Right cardiac atrium (tissue), 5 donors: ENCODE measurements at regions not wholly inside any gene's neighbourhood (a gene's known extent, or its start where the extent isn't known, plus 50 kb on each side); places are given as distances from the start of the nearest gene placed in this dataset.
"Not testable (repeated sequence)": the region's sequence is repeated elsewhere in the genome, so short reads cannot be mapped to it uniquely, and the experiment has no call there.

Source experiments
- ATAC-seq, 2 donors: fragments of 200-7000 bp; cut with Tn5 transposase; one replicate each; pipeline versions ENCODE4 v1.8.0 to v1.9.1; 2020; ENCODE audit warnings: moderate library complexity in 2 of 2, mild to moderate bottlenecking in 1 of 2
- DNase-seq, 3 donors: peaks; one replicate each; pipeline ENCODE4 v3.0.0-alpha.2; 2020
- H3K27ac ChIP-seq: one replicate; pipeline ENCODE4 v1.5.1; 2013; ENCODE audit warnings: mild to moderate bottlenecking, low read length, control low read depth, moderate library complexity
- H3K27me3 ChIP-seq: one replicate; pipeline ENCODE4 v1.6.1; 2013; ENCODE audit not compliant: control insufficient read depth, insufficient read depth
- H3K4me1 ChIP-seq: one replicate; pipeline ENCODE4 v1.6.1; 2013; ENCODE audit warnings: low read length; ENCODE audit not compliant: control insufficient read depth, insufficient read depth
- H3K4me3 ChIP-seq: one replicate; pipeline ENCODE4 v1.5.1; 2013; ENCODE audit warnings: low read length, control low read depth
- H3K9me3 ChIP-seq: one replicate; pipeline ENCODE4 v1.6.1; 2013; ENCODE audit warnings: low read length; ENCODE audit not compliant: control insufficient read depth
- WGBS: extraction: QIAGEN DNeasy Blood & Tissue Kit; methylation state at CpG from one replicate; pipeline ENCODE4 v1.1.7; 2013; 5-methylcytosine and 5-hydroxymethylcytosine counted together
- intact Hi-C, 4 donors: fragments of 100-400 bp; cut with DNase I; formaldehyde crosslinking; loops; one replicate each; pipeline versions ENCODE4 v1.11.0 to v1.14.0; 2022 to 2023
- donor health status: healthy with polysubstance abuse.
- donor health status: DM: no; HTN: yes; CAD: no.
- donor health status: DM: no; HTN: no; CAD: no.
- donor health status: DM: no; HTN: yes; CAD: no; lungs with severe emphysema.
- donor health status: DM: yes; HTN: yes; CAD: no.

DNA sequence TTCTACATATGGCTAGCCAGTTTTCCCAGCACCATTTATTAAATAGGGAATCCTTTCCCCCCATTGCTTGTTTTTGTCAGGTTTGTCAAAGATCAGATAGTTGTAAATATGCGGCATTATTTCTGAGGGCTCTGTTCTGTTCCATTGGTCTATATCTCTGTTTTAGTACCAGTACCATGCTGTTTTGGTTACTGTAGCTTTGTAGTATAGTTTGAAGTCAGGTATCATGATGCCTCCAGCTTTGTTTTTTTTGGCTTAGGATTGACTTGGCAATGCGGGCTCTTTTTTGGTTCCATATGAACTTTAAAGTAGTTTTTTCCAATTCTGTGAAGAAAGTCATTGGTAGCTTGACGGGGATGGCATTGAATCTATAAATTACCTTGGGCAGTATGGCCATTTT, 60.0 kb upstream of the GPC3 start:
- H3K27ac ChIP-seq, intact Hi-C loops, H3K9me3 ChIP-seq, H3K27me3 ChIP-seq, H3K4me1 ChIP-seq, ATAC-seq, H3K4me3 ChIP-seq, DNase-seq: not testable (repeated sequence)
- 91% methylated on average over 2 of the region's 3 CpGs for WGBS

DNA sequence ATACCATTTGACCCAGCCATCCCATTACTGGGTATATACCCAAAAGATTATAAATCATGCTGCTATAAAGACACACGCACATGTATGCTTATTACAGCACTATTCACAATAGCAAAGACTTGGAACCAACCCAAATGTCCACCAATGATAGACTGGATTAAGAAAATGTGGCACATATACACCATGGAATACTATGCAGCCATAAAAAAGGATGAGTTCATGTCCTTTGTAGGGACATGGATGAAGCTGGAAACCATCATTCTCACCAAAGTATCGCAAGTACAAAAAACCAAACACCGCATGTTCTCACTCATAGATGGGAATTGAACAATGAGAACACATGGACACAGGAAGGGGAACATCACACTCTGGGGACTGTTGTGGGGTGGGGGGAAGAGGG, 81.7 kb upstream of the GPC3 start:
- H3K9me3 ChIP-seq, DNase-seq, ATAC-seq, H3K4me3 ChIP-seq, H3K27ac ChIP-seq, intact Hi-C loops, H3K27me3 ChIP-seq, H3K4me1 ChIP-seq: not testable (repeated sequence)
- 92% methylated on average over 3 of the region's 3 CpGs for WGBS

DNA sequence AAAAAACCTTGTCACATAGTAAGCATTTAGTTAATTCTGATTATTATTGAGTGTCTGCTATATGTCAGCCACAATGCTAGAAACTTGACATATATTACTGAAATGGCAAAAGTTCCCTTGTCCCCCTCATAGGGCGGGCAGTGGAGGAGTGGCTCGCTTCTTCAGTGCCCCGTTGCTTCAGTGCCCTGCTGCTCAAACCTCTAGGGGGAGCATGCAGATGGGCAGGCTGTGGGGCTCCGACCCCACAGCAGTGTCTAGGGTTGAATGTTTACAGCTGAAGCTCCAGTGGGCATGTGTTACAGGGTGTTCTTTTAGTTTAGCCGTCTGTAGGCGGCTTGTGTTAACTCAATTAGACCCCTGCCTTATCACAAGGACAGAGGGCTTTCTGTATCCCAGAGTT, 86.5 kb upstream of the GPC3 start:
- intact Hi-C loops, ATAC-seq: not testable (repeated sequence)

DNA sequence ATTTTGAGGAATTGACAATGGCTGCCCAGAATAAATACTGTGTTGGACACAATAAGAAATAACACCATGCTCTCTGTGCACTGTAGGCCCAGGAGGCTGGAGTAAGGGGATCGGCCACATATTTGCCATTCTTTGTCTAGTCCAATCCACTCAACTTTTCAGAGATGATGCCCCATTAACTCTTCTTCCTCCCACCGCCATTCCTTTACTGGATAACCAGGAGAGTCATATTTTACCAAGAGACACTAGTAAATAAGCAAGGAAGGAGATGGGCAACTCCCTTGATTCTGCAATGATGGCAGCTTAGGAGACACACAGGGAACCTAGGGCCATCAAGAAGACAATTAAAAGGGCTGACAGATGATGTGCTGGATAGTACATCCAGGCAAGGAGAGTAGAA, 87.9 kb upstream of the GPC3 start:
- intact Hi-C loops: no loop called here
- WGBS: 85% methylated on average over 2 of the region's 2 CpGs
- Histone ChIP-seq H3K27me3 (no peaks in the 10 kb centered on the region), H3K27ac (no peak overlapping the region), H3K4me1 (no peaks in the 10 kb centered on the region), H3K4me3 (no peak overlapping the region), H3K9me3 (no peaks in the 10 kb centered on the region)
- ATAC-seq (no peak), DNase-seq (no peak)

More for the DNA sequence above, 86.5 kb upstream of the GPC3 start:
- not testable (repeated sequence) for DNase-seq, H3K27me3 ChIP-seq, H3K4me1 ChIP-seq, H3K4me3 ChIP-seq, H3K9me3 ChIP-seq, H3K27ac ChIP-seq
- 65% methylated on average over 6 of the region's 6 CpGs for WGBS

DNA sequence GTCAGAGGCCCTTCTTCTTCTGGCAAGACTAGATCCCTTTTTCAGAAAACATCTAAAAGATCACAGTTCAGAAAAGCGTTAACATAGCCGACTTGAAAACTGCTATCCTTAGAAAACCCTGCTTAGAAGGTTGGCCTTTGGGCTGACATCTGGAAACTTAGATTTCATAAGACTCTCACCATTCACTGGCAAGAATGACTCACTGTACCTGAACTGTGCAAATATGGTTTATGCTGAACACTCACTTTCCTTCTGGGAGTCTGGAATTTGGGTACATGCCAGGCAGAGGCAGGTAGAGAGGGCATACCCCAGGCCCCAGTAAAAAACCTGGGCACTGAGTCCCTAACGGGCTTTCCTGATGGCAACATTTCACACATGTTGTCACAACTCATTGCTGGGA, 88.8 kb upstream of the GPC3 start:
- H3K27me3 ChIP-seq: no peaks in the 10 kb centered on the region
- no peaks in the 10 kb centered on the region for H3K4me1 ChIP-seq
- no peak overlapping the region for H3K4me3 ChIP-seq
- WGBS: 85% methylated on average over 3 of the region's 3 CpGs
- ATAC-seq (no peak), DNase-seq (no peak)
- H3K27ac ChIP-seq: no peak overlapping the region
- intact Hi-C loops: no loop called here
- H3K9me3 ChIP-seq: no peaks in the 10 kb centered on the region

DNA sequence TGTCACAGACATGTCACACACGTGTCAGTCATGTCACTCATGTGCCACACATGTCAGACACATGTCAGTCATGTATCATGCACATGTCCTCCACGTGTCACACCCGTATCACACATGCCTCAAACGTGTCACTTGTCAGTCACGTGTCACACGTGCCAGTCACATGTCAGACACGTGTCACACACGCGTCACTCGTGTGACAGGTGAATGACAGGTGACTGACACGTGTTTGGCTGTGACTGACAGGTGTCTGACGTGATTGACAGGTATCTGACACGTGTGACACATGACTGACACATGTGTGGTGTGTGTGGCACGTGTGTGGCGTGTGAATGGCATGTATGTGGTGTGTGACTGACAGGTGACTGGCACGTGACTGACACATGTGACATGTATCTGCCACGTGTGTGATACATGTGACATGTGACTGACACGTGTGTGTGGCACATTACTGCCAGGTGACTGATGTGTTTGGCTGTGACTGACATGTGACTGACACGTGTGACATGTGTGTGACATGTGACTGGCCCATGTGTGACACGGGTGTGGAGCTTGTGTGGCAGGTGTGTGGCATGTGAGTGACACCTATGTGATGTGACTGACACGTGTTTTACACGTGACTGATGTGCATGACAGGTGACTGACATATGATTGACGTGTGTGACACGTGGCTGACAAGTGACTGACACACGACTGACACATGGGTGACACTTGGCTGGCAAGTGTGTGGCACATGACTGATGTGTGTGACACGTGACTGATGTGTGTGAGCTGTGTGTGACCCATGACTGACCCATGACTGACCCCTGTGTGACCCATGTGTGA, 90.7 kb upstream of the GPC3 start:
- H3K4me3 ChIP-seq: no peak overlapping the region
- no peaks in the 10 kb centered on the region for H3K9me3 ChIP-seq
- no peaks in the 10 kb centered on the region for H3K4me1 ChIP-seq
- H3K27ac ChIP-seq: no peak overlapping the region
- 91% methylated on average over 26 of the region's 26 CpGs for WGBS
- intact Hi-C loops: no loop called here
- no peak for ATAC-seq
- no peaks in the 10 kb centered on the region for H3K27me3 ChIP-seq
- DNase-seq: peak in 1 of 3 donors; percentile 26

DNA sequence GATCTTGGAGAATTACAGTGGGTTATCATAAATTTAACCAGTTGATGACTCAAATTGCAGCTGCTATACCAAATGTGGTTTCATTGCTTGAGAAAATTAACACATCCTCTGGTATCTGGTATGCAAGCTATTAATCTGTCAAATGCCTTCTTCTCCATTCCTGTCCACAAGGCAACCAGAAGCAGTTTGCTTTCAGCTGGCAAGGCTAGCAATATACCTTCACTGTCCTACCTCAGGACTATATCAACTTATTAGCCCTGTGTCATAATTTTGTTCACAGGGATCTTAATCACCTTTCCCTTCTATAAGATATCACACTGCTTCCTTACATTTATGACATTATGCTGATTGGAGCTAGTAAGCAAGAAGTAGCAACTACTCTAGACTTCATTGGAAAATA, 110.0 kb upstream of the GPC3 start:
- no peaks in the 10 kb centered on the region for H3K4me1 ChIP-seq
- DNase-seq (no peak), ATAC-seq (no peak)
- H3K27ac ChIP-seq: no peak overlapping the region
- H3K4me3 ChIP-seq: no peak overlapping the region
- no peaks in the 10 kb centered on the region for H3K9me3 ChIP-seq
- intact Hi-C loops: no loop called here
- H3K27me3 ChIP-seq: no peaks in the 10 kb centered on the region

DNA sequence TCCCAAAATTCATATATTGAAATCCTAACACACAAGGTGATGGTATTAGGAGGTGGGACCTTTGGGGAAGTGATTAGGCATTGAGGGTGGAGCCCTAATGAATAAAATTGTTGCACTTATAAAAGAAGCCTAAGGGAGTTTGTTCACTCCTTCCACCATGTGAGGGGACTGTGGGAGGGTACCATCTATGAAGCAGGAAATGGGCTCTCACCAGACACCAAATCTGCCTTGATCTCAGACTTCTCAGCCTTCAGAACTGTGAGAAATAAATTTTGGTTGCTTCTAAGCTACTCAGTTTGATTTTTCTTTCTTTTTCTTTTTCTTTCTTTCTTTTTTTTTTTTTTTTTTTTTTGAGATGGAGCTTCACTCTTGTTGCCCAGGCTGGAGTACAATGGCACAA, 116.2 kb upstream of the GPC3 start:
- ATAC-seq (no peak), DNase-seq (no peak)
- no peak overlapping the region for H3K27ac ChIP-seq
- H3K27me3 ChIP-seq: no peaks in the 10 kb centered on the region
- no peaks in the 10 kb centered on the region for H3K9me3 ChIP-seq
- H3K4me3 ChIP-seq: no peak overlapping the region
- intact Hi-C loops: no loop called here
- no peaks in the 10 kb centered on the region for H3K4me1 ChIP-seq

DNA sequence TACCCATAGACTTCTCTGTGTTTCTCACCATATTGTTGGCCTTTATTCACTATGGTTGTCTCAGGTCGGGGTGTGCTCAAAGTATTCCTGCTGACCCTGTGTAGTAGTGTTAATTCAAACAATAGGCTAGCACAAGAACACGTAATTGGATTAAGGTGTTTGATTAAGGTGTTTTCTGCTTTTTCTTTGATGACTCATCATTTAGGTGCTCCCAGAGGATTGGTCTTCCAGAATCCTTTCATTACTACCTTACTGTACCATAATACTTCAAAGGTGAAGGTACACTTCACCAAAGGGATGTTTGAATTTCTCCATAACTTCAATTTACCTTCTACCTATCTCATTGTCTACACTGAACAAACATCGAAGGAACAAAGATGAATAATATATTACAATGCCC, 121.7 kb upstream of the CCDC160 start:
- H3K27me3 ChIP-seq: no peaks in the 10 kb centered on the region
- no peak overlapping the region for H3K4me3 ChIP-seq
- no peak overlapping the region for H3K27ac ChIP-seq
- no peak for ATAC-seq
- no peaks in the 10 kb centered on the region for H3K9me3 ChIP-seq
- no peaks in the 10 kb centered on the region for H3K4me1 ChIP-seq
- intact Hi-C loops: no loop called here
- no peak for DNase-seq
- WGBS: 93% methylated on average over 3 of the region's 3 CpGs

DNA sequence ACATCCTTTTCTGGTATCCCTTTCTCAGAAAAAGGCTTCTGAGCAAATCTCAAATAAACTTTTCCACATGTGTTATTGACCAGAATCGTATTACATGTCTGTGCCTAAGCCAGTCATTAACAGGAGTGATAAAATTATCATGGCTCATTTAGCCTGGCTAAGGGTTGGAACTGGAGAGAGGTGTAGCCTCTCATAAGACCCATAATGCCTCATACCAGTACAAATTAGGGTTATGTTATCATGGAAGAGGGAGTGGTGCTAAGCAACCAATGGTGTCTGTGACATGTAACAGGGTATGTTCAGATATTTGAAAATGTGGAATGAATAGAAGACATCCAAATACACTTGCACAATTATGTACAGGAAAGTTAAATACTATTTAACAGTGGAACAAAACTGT, 99.6 kb upstream of the CCDC160 start:
- H3K27me3 ChIP-seq: no peaks in the 10 kb centered on the region
- WGBS: 70% methylated on average over 1 of the region's 1 CpG

DNA sequence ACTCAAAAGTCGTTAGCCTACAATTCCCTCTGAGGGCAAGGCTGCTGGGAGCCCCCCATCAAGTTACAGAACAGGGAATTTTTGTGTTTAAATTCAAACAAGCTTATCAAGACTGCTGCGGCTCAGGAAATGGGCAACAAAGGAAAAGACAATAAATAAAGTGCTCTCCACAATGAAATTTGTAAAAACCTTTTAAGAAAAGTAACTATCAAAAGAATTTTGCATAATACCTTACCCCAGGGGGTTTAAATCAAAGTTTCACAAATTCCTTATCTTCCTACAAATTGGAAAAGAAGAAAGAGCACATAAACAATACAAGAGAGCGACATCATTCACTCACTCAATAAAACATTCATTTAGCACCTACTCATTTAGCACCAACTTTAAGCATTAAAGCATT, 97.9 kb upstream of the CCDC160 start:
- ATAC-seq: no peak
- WGBS: 54% methylated on average over 3 of the region's 3 CpGs
- H3K27ac ChIP-seq: no peak overlapping the region
- intact Hi-C loops: no loop called here
- no peak overlapping the region for H3K4me3 ChIP-seq
- no peaks in the 10 kb centered on the region for H3K9me3 ChIP-seq
- DNase-seq: no peak
- no peaks in the 10 kb centered on the region for H3K27me3 ChIP-seq
- no peaks in the 10 kb centered on the region for H3K4me1 ChIP-seq

More for the DNA sequence above, 99.6 kb upstream of the CCDC160 start:
- Histone ChIP-seq H3K9me3 (no peaks in the 10 kb centered on the region), H3K27ac (no peak overlapping the region), H3K4me3 (no peak overlapping the region), H3K4me1 (no peaks in the 10 kb centered on the region)
- ATAC-seq: no peak
- intact Hi-C loops: no loop called here
- DNase-seq: no peak

DNA sequence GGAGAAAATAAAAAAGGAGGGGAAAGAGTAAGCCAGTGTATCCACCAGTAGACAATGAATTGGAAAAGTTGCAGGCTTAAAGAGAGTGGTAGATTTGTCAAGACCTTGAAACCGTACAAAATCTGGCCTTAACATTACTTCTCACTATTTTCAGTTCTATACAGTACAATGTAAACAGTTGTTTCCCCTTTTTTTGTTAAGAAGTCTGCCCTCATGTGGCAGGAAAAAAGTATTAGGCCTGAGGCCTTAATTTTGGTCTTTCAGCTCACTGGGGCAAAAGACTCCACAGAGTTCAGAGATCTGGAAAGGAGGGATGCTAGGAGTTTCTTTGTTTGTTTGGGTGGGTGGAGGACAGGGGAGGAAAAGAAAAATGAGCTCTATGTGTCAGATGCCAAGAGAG, 92.8 kb upstream of the CCDC160 start:
- intact Hi-C loops: no loop called here
- H3K4me1 ChIP-seq: no peaks in the 10 kb centered on the region
- DNase-seq (no peak), ATAC-seq (no peak)
- no peak overlapping the region for H3K4me3 ChIP-seq
- H3K27ac ChIP-seq: no peak overlapping the region
- WGBS: 45% methylated on average over 1 of the region's 1 CpG
- H3K9me3 ChIP-seq: no peaks in the 10 kb centered on the region
- no peaks in the 10 kb centered on the region for H3K27me3 ChIP-seq
